ENCODE measurements at regions not wholly inside any gene's neighbourhood (a gene's known extent, or its start where the extent isn't known, plus 50 kb on each side); places are given as distances from the start of the nearest gene placed in this dataset.

- no peak for TF ChIP-seq CTCF (IDR thresholded peaks at IDR 0.05)
- TF ChIP-seq ZFX (IDR thresholded peaks at IDR 0.05; ENCODE audit: borderline replicate concordance) = no peak
- no peak overlapping the region for H3K27ac ChIP-seq
Measured at GRCh38 chr4:173669460-173670179, 139.6 kb upstream of the HAND2 start.

DNA sequence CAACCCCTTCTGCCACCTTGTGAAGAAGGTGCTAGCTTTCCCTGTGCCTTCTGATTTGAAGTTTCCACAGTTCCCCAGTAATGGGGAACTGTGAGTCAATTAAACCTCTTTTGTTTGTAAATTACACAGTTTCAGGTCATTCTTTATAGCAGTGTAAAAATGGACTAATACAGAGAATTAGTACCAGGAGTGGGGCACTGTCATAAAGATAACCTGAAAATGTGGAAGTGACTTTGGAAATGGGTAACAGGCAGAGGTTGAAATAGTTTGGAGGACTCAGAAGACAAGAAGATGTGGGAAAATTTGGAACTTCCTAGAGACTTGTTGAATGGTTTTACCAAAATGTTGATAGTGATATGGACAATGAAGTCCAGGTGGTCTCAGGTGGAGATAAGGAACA, 131.0 kb upstream of the HAND2 start:
- TF ChIP-seq CTCF (IDR thresholded peaks at IDR 0.05) = no peak
- no peak for TF ChIP-seq ZFX (IDR thresholded peaks at IDR 0.05; ENCODE audit: borderline replicate concordance)
- H3K27ac ChIP-seq = no peak overlapping the region

- TF ChIP-seq CTCF (IDR thresholded peaks at IDR 0.05) = no peak
- no peak for TF ChIP-seq ZFX (IDR thresholded peaks at IDR 0.05; ENCODE audit: borderline replicate concordance)
- H3K27ac ChIP-seq = no peak overlapping the region
Measured at GRCh38 chr4:173656898-173657297, 126.9 kb upstream of the HAND2 start.

DNA sequence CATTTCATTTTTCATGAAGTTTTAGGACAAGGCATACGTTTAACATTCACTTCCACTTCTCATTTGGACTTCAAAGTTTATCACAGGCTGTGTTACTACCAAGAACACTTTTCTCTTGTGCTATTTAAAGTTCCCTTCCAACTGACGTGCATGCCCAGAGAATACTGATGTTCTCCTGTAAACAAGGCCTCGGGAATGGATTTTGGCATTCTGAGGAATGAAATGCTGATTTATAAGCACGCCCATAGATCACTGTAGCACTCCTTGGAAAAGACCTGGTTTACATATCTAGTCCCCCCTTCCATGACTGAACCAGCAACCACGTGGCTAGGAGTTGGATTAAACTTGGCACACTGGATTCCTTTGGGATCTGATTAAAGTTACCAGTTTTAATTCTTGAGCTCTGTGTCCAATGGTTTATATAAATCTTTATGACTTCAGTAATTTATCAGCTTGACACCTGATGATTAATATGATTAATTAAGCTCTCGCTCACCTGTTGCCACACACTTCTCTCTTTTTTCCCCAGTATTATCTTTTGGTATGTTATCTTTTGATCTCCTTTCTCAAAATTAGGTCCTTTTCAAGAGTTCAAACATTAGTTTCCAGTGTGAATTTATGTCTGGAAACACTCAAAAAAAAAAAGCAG, 122.4 kb upstream of the HAND2 start:
- TF ChIP-seq ZFX (IDR thresholded peaks at IDR 0.05; ENCODE audit: borderline replicate concordance) (no peak), CTCF (IDR thresholded peaks at IDR 0.05) (no peak)
- no peak overlapping the region for H3K27ac ChIP-seq

DNA sequence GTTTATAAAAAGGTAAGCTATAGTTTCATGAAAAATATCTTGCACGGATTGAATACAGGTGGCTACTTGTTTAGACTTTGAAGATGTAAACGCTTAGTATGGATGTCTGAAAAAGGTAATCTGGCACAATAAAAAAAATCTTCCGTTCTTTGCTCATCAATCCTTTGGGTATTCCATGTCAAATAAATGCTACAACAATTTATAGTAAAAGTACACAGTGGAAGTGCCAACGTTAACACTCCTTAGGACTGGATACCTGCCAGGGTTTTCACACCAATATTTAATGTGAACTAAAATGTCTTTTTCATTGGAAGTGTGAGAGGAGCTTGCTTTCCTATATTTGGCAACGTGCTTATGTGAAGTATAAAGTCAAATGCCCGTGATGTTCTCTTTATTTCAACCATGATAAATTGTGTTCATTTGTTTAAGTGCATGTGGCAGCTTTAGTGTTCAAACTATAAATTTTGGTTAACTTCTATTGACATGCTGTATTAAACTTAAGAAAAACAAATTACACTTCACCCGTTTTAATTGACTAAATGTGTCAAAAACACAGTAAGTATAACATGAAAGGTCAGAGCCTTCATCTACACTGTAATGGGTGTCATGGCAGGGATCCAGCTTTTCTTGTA, 121.7 kb upstream of the HAND2 start:
- H3K27ac ChIP-seq = no peak overlapping the region
- TF ChIP-seq ZFX (IDR thresholded peaks at IDR 0.05; ENCODE audit: borderline replicate concordance) (no peak), CTCF (IDR thresholded peaks at IDR 0.05) (no peak)

DNA sequence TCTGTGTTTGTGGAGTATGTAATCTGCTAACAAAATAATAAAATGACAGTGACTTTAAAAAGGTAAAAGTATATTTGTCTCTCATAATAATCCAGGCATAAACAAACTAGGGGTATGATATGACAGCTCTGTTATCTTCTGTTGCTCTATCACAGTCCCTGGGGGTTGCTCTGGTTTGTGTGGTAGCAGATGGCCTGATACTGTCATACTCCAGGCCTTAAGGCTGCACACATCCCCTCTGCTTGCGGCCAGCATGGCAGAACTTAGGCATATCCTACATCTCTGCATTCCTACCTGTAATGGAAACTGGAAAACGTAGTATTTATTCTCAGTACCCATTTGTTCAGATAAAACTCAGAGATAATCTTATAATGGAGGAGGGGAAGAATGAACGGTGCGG, 117.9 kb upstream of the HAND2 start:
- TF ChIP-seq CTCF (IDR thresholded peaks at IDR 0.05) (no peak), ZFX (IDR thresholded peaks at IDR 0.05; ENCODE audit: borderline replicate concordance) (no peak)
- H3K27ac ChIP-seq = no peak overlapping the region

DNA sequence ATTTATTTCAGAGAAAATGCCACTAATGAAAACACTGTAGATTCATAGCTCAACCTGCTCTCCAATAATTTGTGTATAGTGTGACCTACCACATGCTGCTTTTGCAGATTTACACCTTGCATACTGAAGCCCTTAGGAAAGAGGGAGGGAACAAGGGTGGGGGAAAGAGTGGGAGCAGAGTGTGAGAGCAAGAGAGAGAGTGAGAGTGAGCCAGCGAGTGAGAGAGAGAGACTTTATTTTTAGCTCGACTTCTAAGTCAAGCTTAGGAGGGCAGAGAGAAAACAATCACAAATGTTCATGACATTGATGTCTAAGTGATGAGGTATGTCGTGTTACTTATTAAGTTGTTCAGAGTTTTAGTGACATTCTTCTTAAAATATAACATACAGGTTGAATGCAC, 112.5 kb upstream of the HAND2 start:
- no peak for TF ChIP-seq ZFX (IDR thresholded peaks at IDR 0.05; ENCODE audit: borderline replicate concordance)
- no peak for TF ChIP-seq CTCF (IDR thresholded peaks at IDR 0.05)
- H3K27ac ChIP-seq = no peak overlapping the region

All from 22Rv1 (cell line).